TTC549 (cell line): ENCODE measurements at regions not wholly inside any gene's neighbourhood (a gene's known extent, or its start where the extent isn't known, plus 50 kb on each side); places are given as distances from the start of the nearest gene placed in this dataset.

Experiments used
- FAIRE-seq: peaks from 2 replicates; lab custom pipeline; 2012; peaks lifted over from hg19 to GRCh38; lab: Jason Lieb, UNC

- FAIRE-seq: no peak
Observed at GRCh38 chr6:145415616-145416015, 319.7 kb downstream of the EPM2A start.

DNA sequence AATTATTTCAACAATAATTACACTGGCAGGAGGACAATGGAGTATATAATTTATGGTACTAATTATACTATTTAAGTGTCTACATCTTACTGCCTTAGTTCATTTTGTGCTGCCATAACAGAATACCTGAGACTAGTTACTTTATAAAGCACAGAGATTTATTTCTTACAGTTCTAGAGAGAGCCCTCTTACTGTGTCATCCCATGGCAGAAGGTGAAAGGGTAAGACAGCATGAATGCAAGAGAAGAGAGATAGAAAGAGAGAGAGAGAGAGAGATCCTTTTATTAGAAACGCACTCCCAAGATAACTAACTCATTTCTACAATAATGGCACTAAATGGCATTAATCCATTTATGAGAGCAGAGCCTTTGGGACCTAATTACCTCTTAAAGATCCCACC lies 314.7 kb downstream of the EPM2A start:
- no peak for FAIRE-seq

- no peak for FAIRE-seq
Observed at GRCh38 chr6:145423936-145424335, 311.4 kb downstream of the EPM2A start.

DNA sequence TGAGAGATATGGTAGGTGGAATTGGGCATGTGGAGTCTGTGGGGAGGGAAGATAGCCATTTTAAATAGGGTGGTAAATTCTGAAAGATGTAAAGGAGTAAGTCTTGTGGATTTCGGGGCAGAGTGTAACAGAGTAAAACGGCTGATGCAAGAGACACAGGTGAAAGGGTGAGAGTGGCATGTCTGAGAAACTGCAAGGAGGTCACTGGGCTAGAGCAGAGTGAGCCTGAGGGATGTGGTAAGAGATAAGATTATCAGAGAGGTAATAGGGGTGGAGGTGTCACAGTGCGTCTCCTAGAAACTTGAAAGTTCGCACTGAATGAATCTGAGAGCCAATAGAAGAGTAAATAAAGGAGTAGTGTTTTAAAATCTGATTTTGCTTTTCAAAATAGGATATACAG lies 308.1 kb downstream of the EPM2A start:
- FAIRE-seq: no peak

- FAIRE-seq: no peak
Observed at GRCh38 chr6:145428706-145429105, 306.6 kb downstream of the EPM2A start.

GRCh38 chr6:145442110-145442509 lies 293.2 kb downstream of the EPM2A start:
- no peak for FAIRE-seq

GRCh38 chr6:145445674-145446073 lies 289.6 kb downstream of the EPM2A start:
- FAIRE-seq: no peak

DNA sequence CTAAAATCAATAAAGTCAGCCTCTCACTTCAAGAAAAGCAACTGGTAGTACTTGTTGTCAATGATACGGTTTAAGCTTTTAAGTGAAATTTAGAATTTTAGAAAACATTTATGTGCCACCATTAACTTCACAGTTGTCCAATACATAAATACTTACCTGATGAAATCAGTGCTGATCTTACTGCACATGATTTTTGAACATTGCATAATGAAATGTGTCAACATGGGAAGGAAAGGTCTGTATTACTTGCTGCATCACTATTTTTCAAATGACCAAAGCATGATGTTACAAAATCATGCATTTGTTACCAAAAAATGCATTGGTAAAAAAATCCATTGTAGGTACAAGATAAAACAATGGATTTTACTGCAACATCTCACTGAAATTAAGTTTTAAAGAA lies 284.3 kb downstream of the EPM2A start:
- FAIRE-seq: no peak

- FAIRE-seq: no peak
Observed at GRCh38 chr6:145453376-145453775, 281.9 kb downstream of the EPM2A start.

- no peak for FAIRE-seq
Observed at GRCh38 chr6:145454006-145454405, 281.3 kb downstream of the EPM2A start.

GRCh38 chr6:145457556-145457955 lies 277.8 kb downstream of the EPM2A start:
- FAIRE-seq: no peak

- no peak for FAIRE-seq
Observed at GRCh38 chr6:145468534-145468933, 266.8 kb downstream of the EPM2A start.

DNA sequence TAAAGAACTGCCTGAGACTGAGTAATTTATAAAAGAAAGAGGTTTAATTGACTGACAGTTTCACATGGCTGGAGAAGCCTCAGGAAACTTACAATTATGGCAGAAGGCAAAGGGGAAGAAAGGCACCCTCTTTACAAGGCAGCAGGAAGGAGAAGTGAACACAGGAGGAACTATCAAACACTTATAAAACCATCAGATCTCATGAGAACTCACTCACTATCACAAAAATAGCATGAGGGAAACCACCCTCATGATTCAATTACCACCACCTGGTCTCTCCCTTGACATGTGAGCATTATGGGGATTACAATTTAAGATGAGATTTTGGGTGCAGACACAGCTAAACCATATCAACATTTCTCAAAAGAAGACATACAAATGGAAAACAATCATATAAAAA lies 266.3 kb downstream of the EPM2A start:
- FAIRE-seq: no peak

- no peak for FAIRE-seq
Observed at GRCh38 chr6:145475794-145476396, 259.4 kb downstream of the EPM2A start.

DNA sequence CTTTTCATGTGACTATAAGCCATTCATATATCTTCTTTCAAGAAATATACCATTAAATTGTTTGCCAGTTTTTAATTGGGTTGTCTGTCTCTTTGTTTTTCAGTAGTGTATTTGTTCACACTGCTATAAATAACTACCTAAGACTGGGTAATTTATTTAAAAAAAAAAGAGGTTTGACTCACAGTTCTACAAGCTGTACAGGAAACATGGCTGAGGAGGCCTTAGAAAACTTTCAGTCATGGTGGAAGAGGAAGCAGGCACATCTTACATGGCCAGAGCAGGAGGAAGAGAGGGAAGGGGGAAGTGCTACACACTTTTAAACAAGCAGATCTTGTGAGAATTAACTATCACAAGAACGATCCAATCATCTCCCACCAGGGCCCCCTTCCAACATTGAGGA lies 255.3 kb downstream of the EPM2A start:
- FAIRE-seq: no peak

DNA sequence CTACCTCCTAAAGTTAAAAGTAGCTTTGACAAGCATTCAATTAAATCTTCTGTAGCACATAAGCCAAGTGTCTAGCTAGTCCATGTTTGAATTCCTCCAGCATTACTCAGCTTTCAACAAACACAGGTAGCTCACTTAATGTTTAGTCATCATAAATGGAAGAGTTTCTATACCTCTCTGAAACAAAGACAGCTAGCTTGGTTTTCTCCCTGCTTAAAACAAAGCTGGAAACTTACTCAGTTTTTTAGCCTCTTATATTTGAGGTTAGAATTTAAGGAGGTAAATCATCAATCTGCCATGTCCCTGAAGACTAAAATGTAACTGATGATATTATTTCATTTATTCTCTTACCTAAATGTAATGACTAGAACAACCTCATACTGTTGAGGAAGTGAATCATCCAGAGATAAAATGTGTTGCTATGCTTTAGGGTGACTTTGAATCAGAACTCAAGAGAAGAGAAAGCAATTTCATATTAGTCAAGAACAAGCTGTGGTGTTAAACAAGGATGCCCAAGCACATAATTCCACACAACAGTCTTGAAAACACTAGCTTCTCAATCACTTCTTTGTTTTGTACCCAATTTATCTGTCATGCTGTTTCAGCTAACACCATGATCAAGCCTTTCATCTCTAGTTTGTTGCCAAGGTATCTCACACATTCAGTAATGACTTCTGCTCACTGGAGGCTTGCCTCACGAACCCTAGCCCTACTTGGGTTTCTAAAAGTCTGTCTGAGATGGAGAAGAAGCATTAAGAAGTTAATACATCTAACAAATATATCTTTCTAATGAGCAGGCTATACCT lies 251.9 kb downstream of the EPM2A start:
- no peak for FAIRE-seq

- no peak for FAIRE-seq
Observed at GRCh38 chr6:145485288-145485687, 250.0 kb downstream of the EPM2A start.

DNA sequence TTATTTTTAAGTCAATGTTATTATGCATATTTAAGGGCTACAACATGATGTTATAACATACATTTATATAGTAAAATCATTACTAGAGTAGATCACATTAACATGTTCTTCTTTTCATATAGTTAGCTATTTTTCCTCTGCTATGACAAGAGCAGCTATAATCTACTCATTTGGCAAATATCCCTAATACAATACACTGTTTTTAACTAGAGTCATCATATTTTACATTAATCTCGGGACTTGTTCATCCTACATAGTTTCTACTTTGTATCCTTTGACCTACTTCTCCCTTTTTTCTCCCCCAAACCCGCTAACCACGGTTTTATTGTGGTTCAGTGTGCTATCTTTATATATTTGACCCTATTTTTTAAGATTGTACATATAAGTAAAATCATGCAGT lies 249.0 kb downstream of the EPM2A start:
- FAIRE-seq: no peak

GRCh38 chr6:145489583-145489982 lies 245.7 kb downstream of the EPM2A start:
- no peak for FAIRE-seq

GRCh38 chr6:145490068-145490467 lies 245.3 kb downstream of the EPM2A start:
- no peak for FAIRE-seq

GRCh38 chr6:145491126-145491525 lies 244.2 kb downstream of the EPM2A start:
- FAIRE-seq: no peak

- FAIRE-seq: no peak
Observed at GRCh38 chr6:145497006-145497405, 238.3 kb downstream of the EPM2A start.

- no peak for FAIRE-seq
Observed at GRCh38 chr6:145498425-145498824, 236.9 kb downstream of the EPM2A start.

- no peak for FAIRE-seq
Observed at GRCh38 chr6:145502416-145502815, 232.9 kb downstream of the EPM2A start.
